Suprapubic skin (tissue), 4 donors: ENCODE measurements at regions not wholly inside any gene's neighbourhood (a gene's known extent, or its start where the extent isn't known, plus 50 kb on each side); places are given as distances from the start of the nearest gene placed in this dataset.

ENCODE experiments used
- DNase-seq, 2 donors: peaks; one replicate each; pipeline ENCODE4 v3.0.0-alpha.2; 2019; ENCODE audit warnings: low spot score in 2 of 2
- H3K27ac ChIP-seq: fragments of 200-600 bp; sonication (generic); one replicate; pipeline ENCODE4 v1.5.1; 2019
- H3K27me3 ChIP-seq: fragments of 200-600 bp; sonication (generic); one replicate; pipeline ENCODE4 v1.5.1; 2019
- H3K36me3 ChIP-seq: fragments of 200-600 bp; sonication (generic); one replicate; pipeline ENCODE4 v1.5.1; 2019
- H3K4me1 ChIP-seq: fragments of 200-600 bp; sonication (generic); one replicate; pipeline ENCODE4 v1.5.1; 2019
- H3K4me3 ChIP-seq: fragments of 200-600 bp; sonication (generic); one replicate; pipeline ENCODE4 v1.5.1; 2019; ENCODE audit warnings: mild to moderate bottlenecking
- H3K9me3 ChIP-seq: fragments of 200-600 bp; sonication (generic); one replicate; pipeline ENCODE4 v1.5.1; 2019
- EP300 ChIP-seq: sonication (generic); formaldehyde crosslinking; IDR thresholded peaks from one replicate; pipeline ENCODE4 v1.6.1; 2017; ENCODE audit warnings: antibody characterized with exemption
- POLR2A ChIP-seq, 2 donors: fragments of 450-650 bp; IDR thresholded peaks; one replicate each; pipeline ENCODE4 v1.6.1; 2017; ENCODE audit warnings: antibody characterized with exemption in 2 of 2, mild to moderate bottlenecking in 2 of 2, moderate library complexity in 2 of 2
- POLR2AphosphoS5 ChIP-seq, 3 donors: sonication (generic); formaldehyde crosslinking; IDR thresholded peaks; one replicate each; pipeline ENCODE4 v1.6.1; 2017; ENCODE audit warnings: antibody characterized with exemption in 3 of 3
- WGBS: methylation state at CpG from one replicate; pipeline ENCODE4 v1.1.5; 2018; 5-methylcytosine and 5-hydroxymethylcytosine counted together
- TF ChIP-seq, protein P1 (sequence below), 2 donors: fragments of 200-600 bp in 1 of 2; fragments of 450-650 bp in 1 of 2; sonication (generic) in 1 of 2; IDR thresholded peaks; one replicate each; pipeline ENCODE4 v1.5.1; 2016 to 2019; ENCODE audit warnings: antibody characterized with exemption in 2 of 2, mild to moderate bottlenecking in 1 of 2, moderate library complexity in 1 of 2

DNA sequence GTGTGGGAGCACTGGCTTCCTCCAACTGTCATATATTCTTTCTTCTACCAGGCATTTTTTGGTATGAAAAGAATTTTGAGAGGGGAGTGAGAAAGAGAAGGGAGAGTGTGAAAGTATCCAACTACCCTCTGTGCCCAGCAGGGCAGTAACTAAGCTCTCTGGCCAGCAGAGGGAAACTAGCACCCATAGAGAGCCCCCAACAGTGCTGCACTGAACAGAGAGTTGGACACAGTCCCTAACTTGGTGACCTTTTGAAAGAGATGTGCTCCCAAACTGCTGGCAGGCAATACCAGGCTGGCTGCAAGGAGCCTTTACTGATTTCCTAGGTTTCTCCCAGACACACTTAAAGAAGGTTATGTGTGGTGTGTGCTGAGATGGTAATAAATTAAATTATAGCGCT lies 118.8 kb upstream of the PBX1 start:
- no peak for DNase-seq

DNA sequence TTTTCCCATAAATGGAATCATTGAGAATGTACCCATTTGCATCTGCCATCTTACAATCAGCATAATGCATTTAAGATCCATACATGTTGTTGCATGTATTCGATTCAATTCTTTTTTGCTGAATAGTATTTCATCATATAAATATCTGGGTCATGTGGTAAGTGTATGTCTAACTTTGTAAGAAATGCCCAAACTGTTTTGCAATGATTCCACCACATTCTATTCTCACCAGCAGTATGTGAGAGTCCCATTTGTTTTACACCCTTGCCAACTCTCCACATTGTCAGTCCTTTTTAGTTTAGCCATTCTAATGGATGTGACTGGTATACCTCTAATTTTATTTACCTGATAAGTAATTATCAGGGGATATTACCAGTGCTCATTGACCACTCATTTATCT lies 115.8 kb upstream of the PBX1 start:
- DNase-seq, result no peak
- TF ChIP-seq POLR2A (IDR thresholded peaks at IDR 0.05) (no peak), POLR2AphosphoS5 (IDR thresholded peaks at IDR 0.05) (no peak), EP300 (no peak)
- TF ChIP-seq, protein P1, sequence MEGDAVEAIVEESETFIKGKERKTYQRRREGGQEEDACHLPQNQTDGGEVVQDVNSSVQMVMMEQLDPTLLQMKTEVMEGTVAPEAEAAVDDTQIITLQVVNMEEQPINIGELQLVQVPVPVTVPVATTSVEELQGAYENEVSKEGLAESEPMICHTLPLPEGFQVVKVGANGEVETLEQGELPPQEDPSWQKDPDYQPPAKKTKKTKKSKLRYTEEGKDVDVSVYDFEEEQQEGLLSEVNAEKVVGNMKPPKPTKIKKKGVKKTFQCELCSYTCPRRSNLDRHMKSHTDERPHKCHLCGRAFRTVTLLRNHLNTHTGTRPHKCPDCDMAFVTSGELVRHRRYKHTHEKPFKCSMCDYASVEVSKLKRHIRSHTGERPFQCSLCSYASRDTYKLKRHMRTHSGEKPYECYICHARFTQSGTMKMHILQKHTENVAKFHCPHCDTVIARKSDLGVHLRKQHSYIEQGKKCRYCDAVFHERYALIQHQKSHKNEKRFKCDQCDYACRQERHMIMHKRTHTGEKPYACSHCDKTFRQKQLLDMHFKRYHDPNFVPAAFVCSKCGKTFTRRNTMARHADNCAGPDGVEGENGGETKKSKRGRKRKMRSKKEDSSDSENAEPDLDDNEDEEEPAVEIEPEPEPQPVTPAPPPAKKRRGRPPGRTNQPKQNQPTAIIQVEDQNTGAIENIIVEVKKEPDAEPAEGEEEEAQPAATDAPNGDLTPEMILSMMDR (IDR thresholded peaks at IDR 0.05), result no peak
- Histone ChIP-seq H3K4me1 (no peaks in the 10 kb centered on the region), H3K9me3 (no peaks in the 10 kb centered on the region), H3K4me3 (no peak overlapping the region), H3K27ac (no peak overlapping the region), H3K27me3 (no peaks in the 10 kb centered on the region), H3K36me3 (no peaks in the 10 kb centered on the region)
- 81% methylated on average over 1 of the region's 1 CpG for WGBS

More for the DNA sequence above, 118.8 kb upstream of the PBX1 start:
- Histone ChIP-seq H3K9me3 (no peaks in the 10 kb centered on the region), H3K36me3 (no peaks in the 10 kb centered on the region), H3K27me3 (no peaks in the 10 kb centered on the region), H3K4me1 (no peaks in the 10 kb centered on the region), H3K4me3 (no peak overlapping the region), H3K27ac (no peak overlapping the region)
- TF ChIP-seq EP300, result no peak
- TF ChIP-seq POLR2A (IDR thresholded peaks at IDR 0.05), result no peak
- no peak for TF ChIP-seq POLR2AphosphoS5 (IDR thresholded peaks at IDR 0.05)
- TF ChIP-seq, protein P1 (IDR thresholded peaks at IDR 0.05), result no peak
- WGBS, result 50% methylated on average over 1 of the region's 1 CpG

DNA sequence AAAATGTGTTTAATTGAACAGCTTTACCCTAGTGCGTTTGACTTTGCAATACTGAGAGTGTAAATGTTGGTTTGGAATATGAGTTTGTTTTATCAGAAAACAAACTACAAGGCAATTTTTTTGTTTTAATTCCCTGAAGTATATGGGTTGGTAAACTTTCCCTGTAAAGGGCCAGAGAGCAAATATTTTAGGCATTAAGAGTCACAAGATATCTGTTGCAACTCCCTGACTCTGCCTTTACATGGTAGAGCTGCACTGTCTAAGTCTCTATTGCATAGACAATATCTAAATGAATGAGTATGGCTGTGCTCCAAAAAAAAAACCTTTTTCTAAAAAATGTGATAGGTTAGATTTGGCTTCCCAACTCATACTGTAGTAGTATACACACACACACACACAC lies 115.1 kb upstream of the PBX1 start:
- Histone ChIP-seq H3K36me3 (no peaks in the 10 kb centered on the region), H3K27me3 (no peaks in the 10 kb centered on the region), H3K4me1 (no peaks in the 10 kb centered on the region), H3K27ac (no peak overlapping the region), H3K9me3 (no peaks in the 10 kb centered on the region), H3K4me3 (no peak overlapping the region)
- DNase-seq, result no peak
- 77% methylated on average over 1 of the region's 1 CpG for WGBS
- TF ChIP-seq, protein P1 (IDR thresholded peaks at IDR 0.05), result no peak
- no peak for TF ChIP-seq POLR2A (IDR thresholded peaks at IDR 0.05)
- no peak for TF ChIP-seq EP300
- no peak for TF ChIP-seq POLR2AphosphoS5 (IDR thresholded peaks at IDR 0.05)

GRCh38 chr1:164446020-164446419 lies 113.0 kb upstream of the PBX1 start:
- TF ChIP-seq, protein P1 (IDR thresholded peaks at IDR 0.05), result no peak
- no peak for TF ChIP-seq POLR2A (IDR thresholded peaks at IDR 0.05)
- no peak for TF ChIP-seq POLR2AphosphoS5 (IDR thresholded peaks at IDR 0.05)
- TF ChIP-seq EP300, result no peak
- no peaks in the 10 kb centered on the region for H3K27me3 ChIP-seq
- H3K9me3 ChIP-seq, result no peaks in the 10 kb centered on the region
- no peak overlapping the region for H3K27ac ChIP-seq
- no peaks in the 10 kb centered on the region for H3K4me1 ChIP-seq
- WGBS, result 88% methylated on average over 6 of the region's 6 CpGs
- H3K36me3 ChIP-seq, result no peaks in the 10 kb centered on the region
- no peak overlapping the region for H3K4me3 ChIP-seq
- DNase-seq, result no peak

GRCh38 chr1:164452549-164452948 lies 106.4 kb upstream of the PBX1 start:
- H3K4me3 ChIP-seq, result no peak overlapping the region
- TF ChIP-seq EP300 (no peak), POLR2AphosphoS5 (IDR thresholded peaks at IDR 0.05) (no peak), POLR2A (IDR thresholded peaks at IDR 0.05) (no peak)
- TF ChIP-seq, protein P1 (IDR thresholded peaks at IDR 0.05), result no peak
- no peak for DNase-seq
- no peak overlapping the region for H3K27ac ChIP-seq
- 93% methylated on average over 1 of the region's 1 CpG for WGBS
- H3K9me3 ChIP-seq, result peaks cover 7% of the 10 kb centered on the region
- H3K36me3 ChIP-seq, result no peaks in the 10 kb centered on the region
- H3K4me1 ChIP-seq, result no peaks in the 10 kb centered on the region
- H3K27me3 ChIP-seq, result no peaks in the 10 kb centered on the region
